K562 (cell line): ENCODE measurements at regions not wholly inside any gene's neighbourhood (a gene's known extent, or its start where the extent isn't known, plus 50 kb on each side); places are given as distances from the start of the nearest gene placed in this dataset.

Experiments
- ATAC-seq: fragments of 200-7000 bp; cut with Tn5 transposase; 3 replicates; pipeline ENCODE4 v1.9.1; 2020; ENCODE audit warnings: moderate library complexity
- BruUV-seq: library from RNA; stranded (reverse); fragments of 400-500 nt; replicated peaks from 2 replicates; lab custom pipeline; 2021; lab: Mats Ljungman, UMichigan
- CTCF ChIA-PET: fragments of 300-600 bp; formaldehyde crosslinking; extraction: SDS; loops from one replicate; lab custom pipeline; 2021; ENCODE audit warnings: low intra/inter-chr PET ratio; lab: Yijun Ruan, JAX
- POLR2A ChIA-PET: fragments of 300-600, 350-650 bp; sonication (Branson Sonifier 250); formaldehyde crosslinking; extraction: SDS; loops from one replicate; lab custom pipeline; 2021; ENCODE audit warnings: antibody characterized with exemption, inconsistent platforms; lab: Yijun Ruan, JAX
- DNase-seq, 4 experiments: peaks; one replicate each; pipeline versions ENCODE4 v3.0.0 to v3.0.0-alpha.2; 2011 to 2018; ENCODE audit warnings: low spot score in 3 of 4, mixed read lengths in 3 of 4; ENCODE audit errors: extremely low read depth in 1 of 4
- FAIRE-seq: peaks from 2 replicates; lab custom pipeline; 2011; peaks lifted over from hg19 to GRCh38; lab: Jason Lieb, UNC
- H2AFZ ChIP-seq: 2 replicates; pipeline ENCODE4 v1.6.0; 2011; ENCODE audit warnings: low read depth, low read length, control low read depth, inconsistent platforms
- H3K27ac ChIP-seq: fragments of 200-600 bp; 3 replicates; pipeline ENCODE4 v1.8.0; 2011; ENCODE audit warnings: low read depth, mild to moderate bottlenecking, control low read depth, inconsistent platforms, low read length, moderate library complexity, mixed read lengths; ENCODE audit errors: extremely low read depth
- H3K27me3 ChIP-seq, 2 experiments: fragments of 300-600 bp in 1 of 2; 2 replicates in 1 of 2; 3 replicates in 1 of 2; pipeline versions ENCODE4 v1.6.0 to v1.8.0; 2011; ENCODE audit warnings: inconsistent platforms in 2 of 2, low read length in 2 of 2, mild to moderate bottlenecking in 1 of 2, mixed read lengths in 1 of 2, moderate library complexity in 1 of 2; ENCODE audit not compliant: control insufficient read depth in 2 of 2, insufficient read depth in 2 of 2
- H3K36me3 ChIP-seq: fragments of 300-600 bp; 3 replicates; pipeline ENCODE4 v1.8.0; 2011; ENCODE audit warnings: mild to moderate bottlenecking, low read length, inconsistent platforms; ENCODE audit not compliant: control insufficient read depth, insufficient read depth
- H3K4me1 ChIP-seq, 2 experiments: fragments of 200-600 bp in 1 of 2; replicated peaks in 1 of 2; 2 replicates in 1 of 2; 3 replicates in 1 of 2; pipeline versions ENCODE4 v1.5.1 to v1.8.0; 2011; ENCODE audit warnings: inconsistent platforms in 2 of 2, low read length in 2 of 2, mild to moderate bottlenecking in 1 of 2, mixed read lengths in 1 of 2, moderate library complexity in 1 of 2; ENCODE audit not compliant: control insufficient read depth in 2 of 2, insufficient read depth in 2 of 2
- H3K4me2 ChIP-seq: 2 replicates; pipeline ENCODE4 v1.6.1; 2011; ENCODE audit warnings: low read length, control low read depth, inconsistent platforms, mixed read lengths; ENCODE audit not compliant: insufficient read depth
- H3K4me3 ChIP-seq: fragments of 200-600 bp; sonication (generic), shearing (Covaris generic); 2 replicates; pipeline ENCODE4 v1.5.1; 2016; ENCODE audit warnings: control low read depth, inconsistent platforms
- H3K79me2 ChIP-seq: fragments of 200-600 bp; 3 replicates; pipeline ENCODE4 v1.8.0; 2011; ENCODE audit warnings: low read length, inconsistent platforms; ENCODE audit not compliant: control insufficient read depth, insufficient read depth
- H3K9ac ChIP-seq, 2 experiments: 2 replicates each; pipeline versions ENCODE4 v1.6.0 to v1.6.1; 2011; ENCODE audit warnings: low read depth in 2 of 2, low read length in 2 of 2, control low read depth in 1 of 2, inconsistent platforms in 1 of 2, mild to moderate bottlenecking in 1 of 2, mixed read lengths in 1 of 2; ENCODE audit not compliant: insufficient read depth in 1 of 2
- H3K9me1 ChIP-seq: one replicate; pipeline ENCODE4 v1.6.0; 2011; ENCODE audit warnings: inconsistent platforms, mild to moderate bottlenecking, low read length, moderate library complexity; ENCODE audit not compliant: control insufficient read depth, insufficient read depth
- H3K9me3 ChIP-seq: replicated peaks from 2 replicates; pipeline ENCODE4 v1.5.1; 2011; ENCODE audit warnings: low read depth, low read length, inconsistent platforms; ENCODE audit not compliant: control insufficient read depth, insufficient read depth
- H4K20me1 ChIP-seq: replicated peaks from 2 replicates; pipeline ENCODE4 v1.6.1; 2011; ENCODE audit warnings: low read length, inconsistent platforms, mixed read lengths; ENCODE audit not compliant: control insufficient read depth, insufficient read depth
- ARID1B ChIP-seq: fragments of 450-650 bp; IDR thresholded peaks from 2 replicates; pipeline ENCODE4 v1.6.1; 2016; ENCODE audit warnings: antibody characterized with exemption, mild to moderate bottlenecking, inconsistent platforms
- ARNT ChIP-seq, 2 experiments: fragments of 450-650 bp; IDR thresholded peaks; 2 replicates each; pipeline ENCODE4 v1.6.1; 2016; ENCODE audit warnings: mild to moderate bottlenecking in 1 of 2
- BRD4 ChIP-seq: fragments of 200-600 bp; sonication (generic); IDR thresholded peaks from 2 replicates; pipeline ENCODE4 v1.6.1; 2017; ENCODE audit warnings: inconsistent platforms
- C11orf30 ChIP-seq: fragments of 450-650 bp; IDR thresholded peaks from 2 replicates; pipeline ENCODE4 v1.6.1; 2016; ENCODE audit warnings: low read depth, mild to moderate bottlenecking
- EZH2 ChIP-seq: IDR thresholded peaks from 2 replicates; pipeline ENCODE4 v1.6.1; 2012; ENCODE audit warnings: low read depth, mild to moderate bottlenecking, inconsistent platforms, low read length, borderline replicate concordance
- GABPB2 ChIP-seq: fragments of 250-450 bp; sonication (Bioruptor Pico); conservative IDR thresholded peaks from 2 replicates; pipeline ENCODE4 v1.5.1; 2021; ENCODE audit warnings: mild to moderate bottlenecking
- HMG20A ChIP-seq: fragments of 450-650 bp; formaldehyde crosslinking; conservative IDR thresholded peaks from 2 replicates; pipeline ENCODE4 v1.4.0; 2020; ENCODE audit warnings: mild to moderate bottlenecking, mixed read lengths
- NFIX ChIP-seq: fragments of 250-450 bp; sonication (Bioruptor Pico); IDR thresholded peaks from 2 replicates; pipeline ENCODE4 v1.4.0; 2020; ENCODE audit warnings: low read depth, mild to moderate bottlenecking, moderate library complexity
- NR4A1 ChIP-seq, 2 experiments: fragments of 250-450 bp in 1 of 2; fragments of 450-650 bp in 1 of 2; sonication (Bioruptor Pico) in 1 of 2; IDR thresholded peaks; 2 replicates each; pipeline versions ENCODE4 v1.4.0 to v1.6.1; 2016 to 2020; ENCODE audit warnings: mild to moderate bottlenecking in 2 of 2, missing compliant biosample characterization in 1 of 2, missing genetic modification characterization in 1 of 2, moderate library complexity in 1 of 2
- PBX2 ChIP-seq, 2 experiments: IDR thresholded peaks in 1 of 2; conservative IDR thresholded peaks in 1 of 2; 2 replicates each; pipeline ENCODE4 v1.6.1; 2016; ENCODE audit warnings: low read depth in 2 of 2, mild to moderate bottlenecking in 1 of 2, missing compliant biosample characterization in 1 of 2, missing genetic modification characterization in 1 of 2, moderate library complexity in 1 of 2
- PKNOX1 ChIP-seq: fragments of 450-650 bp; IDR thresholded peaks from 2 replicates; pipeline ENCODE4 v1.6.1; 2016
- RBM22 ChIP-seq: fragments of 200-400 bp; formaldehyde crosslinking; IDR thresholded peaks from 2 replicates; pipeline ENCODE4 v1.6.1; 2018; ENCODE audit warnings: low read length, low read depth; ENCODE audit not compliant: poor library complexity, severe bottlenecking
- ZNF232 ChIP-seq: sonication (generic); formaldehyde crosslinking; IDR thresholded peaks from 2 replicates; pipeline ENCODE4 v1.8.0; 2022; ENCODE audit warnings: mild to moderate bottlenecking, missing genetic modification reagents
- ZNF311 ChIP-seq: fragments of 250-450 bp; sonication (Bioruptor Pico); IDR thresholded peaks from 2 replicates; pipeline ENCODE4 v1.4.0; 2020; ENCODE audit warnings: mild to moderate bottlenecking, moderate library complexity
- WGBS: fragments of 100-300 bp; shearing (Covaris generic); methylation state at CpG from one replicate; pipeline ENCODE4 v1.1.6; 2016; ENCODE audit warnings: low coverage, mixed read lengths; ENCODE audit not compliant: insufficient coverage; ENCODE audit errors: missing lambda C conversion rate; 5-methylcytosine and 5-hydroxymethylcytosine counted together
- in situ Hi-C: fragments of 300-500 bp; cut with MboI; formaldehyde crosslinking; loops from 4 replicates; pipeline ENCODE4 v1.15.0; 2018; ENCODE audit warnings: inconsistent platforms, mixed read lengths
- intact Hi-C: fragments of 100-400 bp; cut with micrococcal nuclease; formaldehyde crosslinking; loops from 2 replicates; pipeline ENCODE4 v1.14.2; 2022
- TF ChIP-seq, protein P1 (sequence below): fragments of 450-650 bp; IDR thresholded peaks from 2 replicates; pipeline ENCODE4 v1.6.1; 2017; ENCODE audit warnings: antibody characterized with exemption, mild to moderate bottlenecking

DNA sequence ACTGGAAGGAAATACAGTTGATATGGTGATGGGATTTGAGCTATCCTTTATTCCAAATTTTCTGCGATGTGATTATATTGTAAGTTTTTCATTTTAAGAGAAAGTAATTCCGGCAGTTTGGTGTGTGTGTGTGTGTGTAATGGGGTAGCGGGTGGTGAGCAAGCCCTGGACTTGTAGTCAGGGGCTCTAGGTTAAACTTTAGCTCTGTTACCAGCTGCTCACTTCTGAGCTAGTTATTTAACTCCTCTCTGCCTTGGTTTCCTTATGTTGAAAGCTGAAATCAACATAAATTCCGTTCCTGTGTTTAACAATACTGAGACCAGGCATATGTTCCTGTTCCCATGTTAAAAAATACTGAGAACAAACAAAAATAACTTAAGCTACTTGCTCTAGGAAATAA is 174.1 kb upstream of the CASK start:
- DNase-seq, result no peak
- Histone ChIP-seq H3K4me2 (no peak overlapping the region), H2AFZ (no peak overlapping the region), H3K79me2 (no peaks in the 10 kb centered on the region), H3K4me1 (no peaks in the 10 kb centered on the region), H3K27ac (no peak overlapping the region), H3K27me3 (no peaks in the 10 kb centered on the region), H4K20me1 (no peaks in the 10 kb centered on the region), H3K9ac (no peak overlapping the region), H3K9me1 (no peaks in the 10 kb centered on the region), H3K4me3 (no peak overlapping the region), H3K36me3 (no peaks in the 10 kb centered on the region), H3K9me3 (no peaks in the 10 kb centered on the region)
- CTCF ChIA-PET, result no interaction called here
- BruUV-seq, result no TSS peak
- intact Hi-C loops, result no loop called here
- in situ Hi-C loops, result no loop called here
- 0% methylated on average over 4 of the region's 4 CpGs for WGBS
- ATAC-seq, result no peak
- POLR2A ChIA-PET, result interaction anchor here (0.7 kb wide), 1 partner anchor 199 kb away, joined by 3 read pairs; no protein-coding TSS in a partner anchor
- no peak for FAIRE-seq
- no peak for TF ChIP-seq BRD4
- TF ChIP-seq C11orf30, result no peak
- TF ChIP-seq NR4A1 (CRISPR knock-in tag; IDR thresholded peaks at IDR 0.05), result no peak
- no peak for TF ChIP-seq NR4A1 (tag; IDR thresholded peaks at IDR 0.05)
- no peak for TF ChIP-seq HMG20A (CRISPR knock-in tag)
- no peak for TF ChIP-seq ARNT (IDR thresholded peaks at IDR 0.05)
- no peak for TF ChIP-seq ZNF232
- no peak for TF ChIP-seq PKNOX1
- TF ChIP-seq, protein P1, sequence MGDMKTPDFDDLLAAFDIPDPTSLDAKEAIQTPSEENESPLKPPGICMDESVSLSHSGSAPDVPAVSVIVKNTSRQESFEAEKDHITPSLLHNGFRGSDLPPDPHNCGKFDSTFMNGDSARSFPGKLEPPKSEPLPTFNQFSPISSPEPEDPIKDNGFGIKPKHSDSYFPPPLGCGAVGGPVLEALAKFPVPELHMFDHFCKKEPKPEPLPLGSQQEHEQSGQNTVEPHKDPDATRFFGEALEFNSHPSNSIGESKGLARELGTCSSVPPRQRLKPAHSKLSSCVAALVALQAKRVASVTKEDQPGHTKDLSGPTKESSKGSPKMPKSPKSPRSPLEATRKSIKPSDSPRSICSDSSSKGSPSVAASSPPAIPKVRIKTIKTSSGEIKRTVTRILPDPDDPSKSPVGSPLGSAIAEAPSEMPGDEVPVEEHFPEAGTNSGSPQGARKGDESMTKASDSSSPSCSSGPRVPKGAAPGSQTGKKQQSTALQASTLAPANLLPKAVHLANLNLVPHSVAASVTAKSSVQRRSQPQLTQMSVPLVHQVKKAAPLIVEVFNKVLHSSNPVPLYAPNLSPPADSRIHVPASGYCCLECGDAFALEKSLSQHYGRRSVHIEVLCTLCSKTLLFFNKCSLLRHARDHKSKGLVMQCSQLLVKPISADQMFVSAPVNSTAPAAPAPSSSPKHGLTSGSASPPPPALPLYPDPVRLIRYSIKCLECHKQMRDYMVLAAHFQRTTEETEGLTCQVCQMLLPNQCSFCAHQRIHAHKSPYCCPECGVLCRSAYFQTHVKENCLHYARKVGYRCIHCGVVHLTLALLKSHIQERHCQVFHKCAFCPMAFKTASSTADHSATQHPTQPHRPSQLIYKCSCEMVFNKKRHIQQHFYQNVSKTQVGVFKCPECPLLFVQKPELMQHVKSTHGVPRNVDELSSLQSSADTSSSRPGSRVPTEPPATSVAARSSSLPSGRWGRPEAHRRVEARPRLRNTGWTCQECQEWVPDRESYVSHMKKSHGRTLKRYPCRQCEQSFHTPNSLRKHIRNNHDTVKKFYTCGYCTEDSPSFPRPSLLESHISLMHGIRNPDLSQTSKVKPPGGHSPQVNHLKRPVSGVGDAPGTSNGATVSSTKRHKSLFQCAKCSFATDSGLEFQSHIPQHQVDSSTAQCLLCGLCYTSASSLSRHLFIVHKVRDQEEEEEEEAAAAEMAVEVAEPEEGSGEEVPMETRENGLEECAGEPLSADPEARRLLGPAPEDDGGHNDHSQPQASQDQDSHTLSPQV, result no peak
- TF ChIP-seq PBX2 (CRISPR knock-in tag; IDR thresholded peaks at IDR 0.05; ENCODE audit: low read depth), result no peak
- no peak for TF ChIP-seq PBX2 (tag; conservative IDR thresholded peaks at IDR 0.05; ENCODE audit: low read depth)
- no peak for TF ChIP-seq GABPB2 (CRISPR knock-in tag)
- TF ChIP-seq ZNF311 (CRISPR knock-in tag), result no peak
- no peak for TF ChIP-seq ARID1B
- no peak for TF ChIP-seq NFIX (CRISPR knock-in tag)
- no peak for TF ChIP-seq RBM22
- TF ChIP-seq EZH2, result no peak
